GM23248 (cell line): ENCODE measurements at regions not wholly inside any gene's neighbourhood (a gene's known extent, or its start where the extent isn't known, plus 50 kb on each side); places are given as distances from the start of the nearest gene placed in this dataset.
"Not testable (repeated sequence)": the region's sequence is repeated elsewhere in the genome, so short reads cannot be mapped to it uniquely, and the experiment has no call there.

Experiments
- EZH2 ChIP-seq: fragments of 200-600 bp; sonication (generic); IDR thresholded peaks from 2 replicates; pipeline ENCODE4 v1.6.1; 2018; ENCODE audit warnings: antibody characterized with exemption, mild to moderate bottlenecking; ENCODE audit not compliant: insufficient read depth, poor library complexity, severe bottlenecking
- EZH2phosphoT487 ChIP-seq: fragments of 200-600 bp; sonication (generic); IDR thresholded peaks from 2 replicates; pipeline ENCODE4 v1.6.1; 2018; ENCODE audit warnings: antibody characterized with exemption, moderate library complexity, mild to moderate bottlenecking, low read depth; ENCODE audit not compliant: insufficient read depth

- TF ChIP-seq EZH2, EZH2phosphoT487: not testable (repeated sequence)
Measured at GRCh38 chr3:106448372-106448966, 579.7 kb upstream of the CBLB start.
